ENCODE measurements at regions not wholly inside any gene's neighbourhood (a gene's known extent, or its start where the extent isn't known, plus 50 kb on each side); places are given as distances from the start of the nearest gene placed in this dataset.

DNA sequence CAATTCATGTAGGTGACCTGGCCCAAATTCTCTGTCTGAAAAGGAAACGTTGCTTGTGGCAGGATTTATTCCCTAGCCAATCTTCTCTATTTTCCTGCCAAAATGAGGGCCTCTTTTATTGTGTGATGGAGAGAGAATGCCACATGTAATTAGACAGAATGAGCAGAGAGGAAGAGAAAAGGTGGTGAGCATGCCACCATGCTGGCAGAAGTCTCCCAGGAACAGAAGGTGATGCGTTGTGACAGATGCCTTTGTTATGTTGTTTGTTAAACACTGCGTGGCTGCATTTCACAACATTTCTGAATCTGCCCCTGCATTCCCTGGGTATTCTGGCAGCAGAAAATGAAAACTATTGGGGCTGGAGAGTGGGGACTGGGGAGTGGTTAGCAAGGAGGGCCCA, 577.6 kb downstream of the TLR4 start:
- Histone ChIP-seq H3K4me3 (replicated peaks; ENCODE audit: insufficient read depth, low read length) (no peak overlapping the region), H3K27me3 (ENCODE audit: insufficient read depth, poor library complexity, severe bottlenecking) (no peaks in the 10 kb centered on the region), H3K27ac (replicated peaks) (no peak overlapping the region)
- TF ChIP-seq, protein P1, sequence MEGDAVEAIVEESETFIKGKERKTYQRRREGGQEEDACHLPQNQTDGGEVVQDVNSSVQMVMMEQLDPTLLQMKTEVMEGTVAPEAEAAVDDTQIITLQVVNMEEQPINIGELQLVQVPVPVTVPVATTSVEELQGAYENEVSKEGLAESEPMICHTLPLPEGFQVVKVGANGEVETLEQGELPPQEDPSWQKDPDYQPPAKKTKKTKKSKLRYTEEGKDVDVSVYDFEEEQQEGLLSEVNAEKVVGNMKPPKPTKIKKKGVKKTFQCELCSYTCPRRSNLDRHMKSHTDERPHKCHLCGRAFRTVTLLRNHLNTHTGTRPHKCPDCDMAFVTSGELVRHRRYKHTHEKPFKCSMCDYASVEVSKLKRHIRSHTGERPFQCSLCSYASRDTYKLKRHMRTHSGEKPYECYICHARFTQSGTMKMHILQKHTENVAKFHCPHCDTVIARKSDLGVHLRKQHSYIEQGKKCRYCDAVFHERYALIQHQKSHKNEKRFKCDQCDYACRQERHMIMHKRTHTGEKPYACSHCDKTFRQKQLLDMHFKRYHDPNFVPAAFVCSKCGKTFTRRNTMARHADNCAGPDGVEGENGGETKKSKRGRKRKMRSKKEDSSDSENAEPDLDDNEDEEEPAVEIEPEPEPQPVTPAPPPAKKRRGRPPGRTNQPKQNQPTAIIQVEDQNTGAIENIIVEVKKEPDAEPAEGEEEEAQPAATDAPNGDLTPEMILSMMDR (IDR thresholded peaks at IDR 0.05; ENCODE audit: insufficient read depth, low read length): no peak
- TF ChIP-seq POLR2AphosphoS5 (IDR thresholded peaks at IDR 0.05; ENCODE audit: low read depth) (no peak), SPI1 (IDR thresholded peaks at IDR 0.05; ENCODE audit: borderline replicate concordance, low read depth) (no peak), GABPA (IDR thresholded peaks at IDR 0.05; ENCODE audit: low read depth) (no peak)
- TF ChIP-seq, protein P2, sequence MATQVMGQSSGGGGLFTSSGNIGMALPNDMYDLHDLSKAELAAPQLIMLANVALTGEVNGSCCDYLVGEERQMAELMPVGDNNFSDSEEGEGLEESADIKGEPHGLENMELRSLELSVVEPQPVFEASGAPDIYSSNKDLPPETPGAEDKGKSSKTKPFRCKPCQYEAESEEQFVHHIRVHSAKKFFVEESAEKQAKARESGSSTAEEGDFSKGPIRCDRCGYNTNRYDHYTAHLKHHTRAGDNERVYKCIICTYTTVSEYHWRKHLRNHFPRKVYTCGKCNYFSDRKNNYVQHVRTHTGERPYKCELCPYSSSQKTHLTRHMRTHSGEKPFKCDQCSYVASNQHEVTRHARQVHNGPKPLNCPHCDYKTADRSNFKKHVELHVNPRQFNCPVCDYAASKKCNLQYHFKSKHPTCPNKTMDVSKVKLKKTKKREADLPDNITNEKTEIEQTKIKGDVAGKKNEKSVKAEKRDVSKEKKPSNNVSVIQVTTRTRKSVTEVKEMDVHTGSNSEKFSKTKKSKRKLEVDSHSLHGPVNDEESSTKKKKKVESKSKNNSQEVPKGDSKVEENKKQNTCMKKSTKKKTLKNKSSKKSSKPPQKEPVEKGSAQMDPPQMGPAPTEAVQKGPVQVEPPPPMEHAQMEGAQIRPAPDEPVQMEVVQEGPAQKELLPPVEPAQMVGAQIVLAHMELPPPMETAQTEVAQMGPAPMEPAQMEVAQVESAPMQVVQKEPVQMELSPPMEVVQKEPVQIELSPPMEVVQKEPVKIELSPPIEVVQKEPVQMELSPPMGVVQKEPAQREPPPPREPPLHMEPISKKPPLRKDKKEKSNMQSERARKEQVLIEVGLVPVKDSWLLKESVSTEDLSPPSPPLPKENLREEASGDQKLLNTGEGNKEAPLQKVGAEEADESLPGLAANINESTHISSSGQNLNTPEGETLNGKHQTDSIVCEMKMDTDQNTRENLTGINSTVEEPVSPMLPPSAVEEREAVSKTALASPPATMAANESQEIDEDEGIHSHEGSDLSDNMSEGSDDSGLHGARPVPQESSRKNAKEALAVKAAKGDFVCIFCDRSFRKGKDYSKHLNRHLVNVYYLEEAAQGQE (IDR thresholded peaks at IDR 0.05; ENCODE audit: insufficient replicate concordance, low read depth): no peak
- no peak for DNase-seq (ENCODE audit: low read depth in 1 of 2, low spot score in 1 of 2)

DNA sequence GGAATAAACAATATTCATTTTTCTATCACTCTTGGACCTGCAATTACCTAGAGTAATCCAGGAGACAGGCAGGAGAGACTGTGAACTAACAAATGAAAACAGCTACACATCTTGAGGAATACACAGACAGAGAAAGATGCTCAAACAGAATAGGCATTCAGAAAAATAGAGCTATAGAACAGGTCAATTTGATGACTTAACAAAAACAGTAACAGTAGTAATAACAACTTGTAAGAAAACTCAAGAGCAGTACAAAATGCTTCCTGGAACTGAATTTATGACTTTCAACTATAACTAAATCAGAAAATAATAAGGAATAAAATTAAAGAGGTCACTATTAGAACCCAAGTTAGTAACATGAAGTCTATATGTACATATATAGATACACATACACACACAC, 579.3 kb downstream of the TLR4 start:
- H3K27ac ChIP-seq (replicated peaks): no peak overlapping the region
- H3K4me3 ChIP-seq (replicated peaks; ENCODE audit: insufficient read depth, low read length): no peak overlapping the region
- H3K27me3 ChIP-seq (ENCODE audit: insufficient read depth, poor library complexity, severe bottlenecking): no peaks in the 10 kb centered on the region
- no peak for DNase-seq (ENCODE audit: low read depth in 1 of 2, low spot score in 1 of 2)
- TF ChIP-seq GABPA (IDR thresholded peaks at IDR 0.05; ENCODE audit: low read depth) (no peak), POLR2AphosphoS5 (IDR thresholded peaks at IDR 0.05; ENCODE audit: low read depth) (no peak), SPI1 (IDR thresholded peaks at IDR 0.05; ENCODE audit: borderline replicate concordance, low read depth) (no peak)
- TF ChIP-seq, protein P1 (IDR thresholded peaks at IDR 0.05; ENCODE audit: insufficient read depth, low read length): no peak
- TF ChIP-seq, protein P2 (IDR thresholded peaks at IDR 0.05; ENCODE audit: insufficient replicate concordance, low read depth): no peak

DNA sequence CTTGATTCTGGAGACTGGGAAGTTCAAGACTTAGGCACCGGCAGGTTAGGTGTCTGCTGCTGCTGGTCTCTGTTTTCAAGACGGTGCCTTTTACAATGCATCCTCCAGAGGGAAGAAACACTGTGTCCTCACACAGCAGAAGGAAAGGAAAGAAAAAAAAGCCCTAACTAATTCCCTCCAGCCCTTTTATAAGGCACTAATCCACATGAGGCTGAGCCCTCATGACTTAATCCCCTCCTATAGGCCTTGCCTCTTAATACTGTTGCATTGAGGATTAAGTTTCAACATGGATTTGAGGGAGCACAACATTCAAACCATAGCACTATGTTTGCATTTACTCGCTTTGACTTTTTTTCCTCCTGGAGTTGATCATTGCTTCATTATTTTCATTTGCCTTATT, 585.9 kb downstream of the TLR4 start:
- no peak overlapping the region for H3K4me3 ChIP-seq (replicated peaks; ENCODE audit: insufficient read depth, low read length)
- no peak overlapping the region for H3K27ac ChIP-seq (replicated peaks)
- TF ChIP-seq GABPA (IDR thresholded peaks at IDR 0.05; ENCODE audit: low read depth) (no peak), POLR2AphosphoS5 (IDR thresholded peaks at IDR 0.05; ENCODE audit: low read depth) (no peak), SPI1 (IDR thresholded peaks at IDR 0.05; ENCODE audit: borderline replicate concordance, low read depth) (no peak)
- TF ChIP-seq, protein P2 (IDR thresholded peaks at IDR 0.05; ENCODE audit: insufficient replicate concordance, low read depth): no peak
- TF ChIP-seq, protein P1 (IDR thresholded peaks at IDR 0.05; ENCODE audit: insufficient read depth, low read length): no peak
- DNase-seq (ENCODE audit: low read depth in 1 of 2, low spot score in 1 of 2): no peak
- no peaks in the 10 kb centered on the region for H3K27me3 ChIP-seq (ENCODE audit: insufficient read depth, poor library complexity, severe bottlenecking)

Data from HL-60 (cell line).